ENCODE measurements at regions not wholly inside any gene's neighbourhood (a gene's known extent, or its start where the extent isn't known, plus 50 kb on each side); places are given as distances from the start of the nearest gene placed in this dataset.

GRCh38 chr6:74579794-74580193, 626.1 kb downstream of the COL12A1 start:
- no peak overlapping the region for H3K18ac ChIP-seq (ENCODE audit: low read length)
- no peak overlapping the region for H2BK5ac ChIP-seq (ENCODE audit: low read length)
- H3K79me1 ChIP-seq (ENCODE audit: low read length) = no peaks in the 10 kb centered on the region
- no peak overlapping the region for H2AK5ac ChIP-seq (ENCODE audit: low read length)
- no peak overlapping the region for H4K8ac ChIP-seq (ENCODE audit: low read depth, low read length)
- H3K4me3 ChIP-seq (ENCODE audit: low read length) = no peak overlapping the region
- no peak overlapping the region for H3K4ac ChIP-seq (ENCODE audit: low read depth, low read length)
- no peak overlapping the region for H3K27ac ChIP-seq (ENCODE audit: low read depth, low read length)
- no peak overlapping the region for H3K56ac ChIP-seq (ENCODE audit: low read length)
- H3K79me2 ChIP-seq (ENCODE audit: control insufficient read depth, insufficient read depth, low read length) = no peaks in the 10 kb centered on the region
- H3K23ac ChIP-seq (ENCODE audit: low read length) = no peak overlapping the region
- H3K9ac ChIP-seq (ENCODE audit: low read length) = no peak overlapping the region
- no peak overlapping the region for H2BK15ac ChIP-seq (replicated peaks; ENCODE audit: low read depth)
- no peaks in the 10 kb centered on the region for H3K27me3 ChIP-seq (ENCODE audit: insufficient read depth, low read length, poor library complexity)
- no peak for DNase-seq
- WGBS (ENCODE audit: extremely low coverage, insufficient coverage, low lambda C conversion rate) = no CpG with 5 or more reads among the region's 3 CpGs
- H3K4me1 ChIP-seq (ENCODE audit: control insufficient read depth, low read depth, low read length) = no peaks in the 10 kb centered on the region
- no peak overlapping the region for H3K4me2 ChIP-seq (ENCODE audit: low read length)
- H2BK120ac ChIP-seq (ENCODE audit: low read depth, low read length) = no peak overlapping the region
- H4K5ac ChIP-seq (ENCODE audit: low read length) = no peak overlapping the region
- no peaks in the 10 kb centered on the region for H3K36me3 ChIP-seq (ENCODE audit: control insufficient read depth, insufficient read depth, low read length)

GRCh38 chr6:74579047-74579446, 626.8 kb downstream of the COL12A1 start:
- Histone ChIP-seq H3K79me2 (ENCODE audit: control insufficient read depth, insufficient read depth, low read length) (no peaks in the 10 kb centered on the region), H3K4me2 (ENCODE audit: low read length) (no peak overlapping the region), H3K18ac (ENCODE audit: low read length) (no peak overlapping the region), H3K56ac (ENCODE audit: low read length) (no peak overlapping the region), H3K27ac (ENCODE audit: low read depth, low read length) (no peak overlapping the region), H3K23ac (ENCODE audit: low read length) (no peak overlapping the region), H3K79me1 (ENCODE audit: low read length) (no peaks in the 10 kb centered on the region), H3K9ac (ENCODE audit: low read length) (no peak overlapping the region), H3K27me3 (ENCODE audit: insufficient read depth, low read length, poor library complexity) (no peaks in the 10 kb centered on the region), H2AK5ac (ENCODE audit: low read length) (no peak overlapping the region), H2BK120ac (ENCODE audit: low read depth, low read length) (no peak overlapping the region), H2BK5ac (ENCODE audit: low read length) (no peak overlapping the region), H4K8ac (ENCODE audit: low read depth, low read length) (no peak overlapping the region), H3K4me1 (ENCODE audit: control insufficient read depth, low read depth, low read length) (no peaks in the 10 kb centered on the region), H3K36me3 (ENCODE audit: control insufficient read depth, insufficient read depth, low read length) (no peaks in the 10 kb centered on the region), H4K5ac (ENCODE audit: low read length) (no peak overlapping the region), H3K4me3 (ENCODE audit: low read length) (no peak overlapping the region), H3K4ac (ENCODE audit: low read depth, low read length) (no peak overlapping the region), H2BK15ac (replicated peaks; ENCODE audit: low read depth) (no peak overlapping the region)
- DNase-seq = no peak
- WGBS (ENCODE audit: extremely low coverage, insufficient coverage, low lambda C conversion rate) = no CpG with 5 or more reads among the region's 2 CpGs

- Histone ChIP-seq H2BK15ac (replicated peaks; ENCODE audit: low read depth) (no peak overlapping the region), H2BK5ac (ENCODE audit: low read length) (no peak overlapping the region), H3K27me3 (ENCODE audit: insufficient read depth, low read length, poor library complexity) (no peaks in the 10 kb centered on the region), H3K9ac (ENCODE audit: low read length) (no peak overlapping the region), H3K27ac (ENCODE audit: low read depth, low read length) (no peak overlapping the region), H3K36me3 (ENCODE audit: control insufficient read depth, insufficient read depth, low read length) (no peaks in the 10 kb centered on the region), H2BK120ac (ENCODE audit: low read depth, low read length) (no peak overlapping the region), H3K4me2 (ENCODE audit: low read length) (no peak overlapping the region), H3K4ac (ENCODE audit: low read depth, low read length) (no peak overlapping the region), H2AK5ac (ENCODE audit: low read length) (no peak overlapping the region), H3K4me1 (ENCODE audit: control insufficient read depth, low read depth, low read length) (no peaks in the 10 kb centered on the region), H3K23ac (ENCODE audit: low read length) (no peak overlapping the region), H3K79me2 (ENCODE audit: control insufficient read depth, insufficient read depth, low read length) (no peaks in the 10 kb centered on the region), H3K79me1 (ENCODE audit: low read length) (no peaks in the 10 kb centered on the region), H3K4me3 (ENCODE audit: low read length) (no peak overlapping the region), H4K5ac (ENCODE audit: low read length) (no peak overlapping the region), H3K56ac (ENCODE audit: low read length) (no peak overlapping the region), H3K18ac (ENCODE audit: low read length) (no peak overlapping the region), H4K8ac (ENCODE audit: low read depth, low read length) (no peak overlapping the region)
- no peak for DNase-seq
Observed at GRCh38 chr6:74578339-74578738, 627.5 kb downstream of the COL12A1 start.

GRCh38 chr6:74577619-74578018, 628.2 kb downstream of the COL12A1 start:
- H3K4me3 ChIP-seq (ENCODE audit: low read length) = no peak overlapping the region
- no peak overlapping the region for H3K23ac ChIP-seq (ENCODE audit: low read length)
- no peaks in the 10 kb centered on the region for H3K79me1 ChIP-seq (ENCODE audit: low read length)
- no peak overlapping the region for H2BK120ac ChIP-seq (ENCODE audit: low read depth, low read length)
- no peak overlapping the region for H2BK5ac ChIP-seq (ENCODE audit: low read length)
- no peak overlapping the region for H3K27ac ChIP-seq (ENCODE audit: low read depth, low read length)
- no peak overlapping the region for H3K9ac ChIP-seq (ENCODE audit: low read length)
- no peak overlapping the region for H3K56ac ChIP-seq (ENCODE audit: low read length)
- no peak for DNase-seq
- no peaks in the 10 kb centered on the region for H3K36me3 ChIP-seq (ENCODE audit: control insufficient read depth, insufficient read depth, low read length)
- no peak overlapping the region for H4K5ac ChIP-seq (ENCODE audit: low read length)
- no peak overlapping the region for H3K4me2 ChIP-seq (ENCODE audit: low read length)
- H2AK5ac ChIP-seq (ENCODE audit: low read length) = no peak overlapping the region
- H3K79me2 ChIP-seq (ENCODE audit: control insufficient read depth, insufficient read depth, low read length) = no peaks in the 10 kb centered on the region
- H3K4me1 ChIP-seq (ENCODE audit: control insufficient read depth, low read depth, low read length) = no peaks in the 10 kb centered on the region
- H3K18ac ChIP-seq (ENCODE audit: low read length) = no peak overlapping the region
- no peak overlapping the region for H3K4ac ChIP-seq (ENCODE audit: low read depth, low read length)
- no peak overlapping the region for H2BK15ac ChIP-seq (replicated peaks; ENCODE audit: low read depth)
- no peak overlapping the region for H4K8ac ChIP-seq (ENCODE audit: low read depth, low read length)
- no peaks in the 10 kb centered on the region for H3K27me3 ChIP-seq (ENCODE audit: insufficient read depth, low read length, poor library complexity)

GRCh38 chr6:74574794-74575193, 631.1 kb downstream of the COL12A1 start:
- Histone ChIP-seq H3K27ac (ENCODE audit: low read depth, low read length) (no peak overlapping the region), H3K23ac (ENCODE audit: low read length) (no peak overlapping the region), H3K56ac (ENCODE audit: low read length) (no peak overlapping the region), H2BK5ac (ENCODE audit: low read length) (no peak overlapping the region), H4K8ac (ENCODE audit: low read depth, low read length) (no peak overlapping the region), H3K9ac (ENCODE audit: low read length) (no peak overlapping the region), H3K4me3 (ENCODE audit: low read length) (no peak overlapping the region), H3K27me3 (ENCODE audit: insufficient read depth, low read length, poor library complexity) (no peaks in the 10 kb centered on the region), H3K79me1 (ENCODE audit: low read length) (no peaks in the 10 kb centered on the region), H3K4me1 (ENCODE audit: control insufficient read depth, low read depth, low read length) (no peaks in the 10 kb centered on the region), H3K4ac (ENCODE audit: low read depth, low read length) (no peak overlapping the region), H3K18ac (ENCODE audit: low read length) (no peak overlapping the region), H3K4me2 (ENCODE audit: low read length) (no peak overlapping the region), H2BK120ac (ENCODE audit: low read depth, low read length) (no peak overlapping the region), H4K5ac (ENCODE audit: low read length) (no peak overlapping the region), H2AK5ac (ENCODE audit: low read length) (no peak overlapping the region), H2BK15ac (replicated peaks; ENCODE audit: low read depth) (no peak overlapping the region), H3K79me2 (ENCODE audit: control insufficient read depth, insufficient read depth, low read length) (no peaks in the 10 kb centered on the region), H3K36me3 (ENCODE audit: control insufficient read depth, insufficient read depth, low read length) (no peaks in the 10 kb centered on the region)
- peak; percentile 54 for DNase-seq
- WGBS (ENCODE audit: extremely low coverage, insufficient coverage, low lambda C conversion rate) = no CpG with 5 or more reads among the region's 5 CpGs

GRCh38 chr6:74573613-74574012, 632.2 kb downstream of the COL12A1 start:
- Histone ChIP-seq H2BK15ac (replicated peaks; ENCODE audit: low read depth) (no peak overlapping the region), H3K79me1 (ENCODE audit: low read length) (no peaks in the 10 kb centered on the region), H4K8ac (ENCODE audit: low read depth, low read length) (no peak overlapping the region), H3K4me1 (ENCODE audit: control insufficient read depth, low read depth, low read length) (no peaks in the 10 kb centered on the region), H3K9ac (ENCODE audit: low read length) (no peak overlapping the region), H3K4ac (ENCODE audit: low read depth, low read length) (no peak overlapping the region), H2BK5ac (ENCODE audit: low read length) (no peak overlapping the region), H2AK5ac (ENCODE audit: low read length) (no peak overlapping the region), H3K4me2 (ENCODE audit: low read length) (no peak overlapping the region), H3K36me3 (ENCODE audit: control insufficient read depth, insufficient read depth, low read length) (no peaks in the 10 kb centered on the region), H3K18ac (ENCODE audit: low read length) (no peak overlapping the region), H3K79me2 (ENCODE audit: control insufficient read depth, insufficient read depth, low read length) (no peaks in the 10 kb centered on the region), H3K56ac (ENCODE audit: low read length) (no peak overlapping the region), H4K5ac (ENCODE audit: low read length) (no peak overlapping the region), H3K4me3 (ENCODE audit: low read length) (no peak overlapping the region), H2BK120ac (ENCODE audit: low read depth, low read length) (no peak overlapping the region), H3K27me3 (ENCODE audit: insufficient read depth, low read length, poor library complexity) (no peaks in the 10 kb centered on the region), H3K23ac (ENCODE audit: low read length) (no peak overlapping the region), H3K27ac (ENCODE audit: low read depth, low read length) (no peak overlapping the region)
- no CpG with 5 or more reads among the region's 6 CpGs for WGBS (ENCODE audit: extremely low coverage, insufficient coverage, low lambda C conversion rate)
- no peak for DNase-seq
